PC-3 (cell line): ENCODE measurements at regions not wholly inside any gene's neighbourhood (a gene's known extent, or its start where the extent isn't known, plus 50 kb on each side); places are given as distances from the start of the nearest gene placed in this dataset.
"Not testable (repeated sequence)": the region's sequence is repeated elsewhere in the genome, so short reads cannot be mapped to it uniquely, and the experiment has no call there.

Experiments
- ATAC-seq: fragments of 200-7000 bp; cut with Tn5 transposase; 2 replicates; pipeline ENCODE4 v1.9.1; 2020; ENCODE audit warnings: mild to moderate bottlenecking, moderate library complexity
- BruUV-seq: library from RNA; stranded (reverse); fragments of 400-500 nt; replicated peaks from 2 replicates; lab custom pipeline; 2021; lab: Mats Ljungman, UMichigan
- CTCF ChIA-PET: fragments of 300-600 bp; sonication (Branson Sonifier 250); formaldehyde crosslinking; loops from one replicate; lab custom pipeline; 2022; ENCODE audit warnings: antibody characterized with exemption; lab: Charles Lee
- POLR2A ChIA-PET: fragments of 300-600 bp; sonication (Branson Sonifier 250); formaldehyde crosslinking; loops from one replicate; lab custom pipeline; 2022; ENCODE audit warnings: antibody characterized with exemption; ENCODE audit not compliant: unreplicated experiment; lab: Charles Lee
- DNase-seq: peaks from one replicate; pipeline ENCODE4 v3.0.0-alpha.2; 2015
- H2AFZ ChIP-seq: fragments of 300-600 bp; sonication (generic); 2 replicates; pipeline ENCODE4 v1.6.0; 2016; ENCODE audit warnings: antibody characterized with exemption, low read length
- H3F3A ChIP-seq: fragments of 300-600 bp; sonication (generic); one replicate; pipeline ENCODE4 v1.6.0; 2017; ENCODE audit warnings: antibody characterized with exemption, low read length, control low read depth, mild to moderate bottlenecking; ENCODE audit not compliant: unreplicated experiment
- H3K27ac ChIP-seq: fragments of 300-600 bp; sonication (generic); 2 replicates; pipeline ENCODE4 v1.5.1; 2016; ENCODE audit warnings: mild to moderate bottlenecking, low read length
- H3K27me3 ChIP-seq: fragments of 300-600 bp; sonication (generic); 2 replicates; pipeline ENCODE4 v1.6.1; 2016; ENCODE audit warnings: low read length, mixed read lengths
- H3K36me3 ChIP-seq: fragments of 300-600 bp; sonication (generic); 2 replicates; pipeline ENCODE4 v1.6.1; 2016; ENCODE audit warnings: low read depth, mixed run types, low read length, mixed read lengths
- H3K4me1 ChIP-seq: fragments of 300-600 bp; sonication (generic); 2 replicates; pipeline ENCODE4 v1.5.1; 2016; ENCODE audit warnings: low read length; ENCODE audit not compliant: insufficient read depth
- H3K4me2 ChIP-seq: fragments of 300-600 bp; sonication (generic); 2 replicates; pipeline ENCODE4 v1.6.0; 2016; ENCODE audit warnings: low read length
- H3K4me3 ChIP-seq: fragments of 300-600 bp; sonication (generic); 2 replicates; pipeline ENCODE4 v1.5.1; 2016; ENCODE audit warnings: mild to moderate bottlenecking, low read length, mixed read lengths
- H3K79me2 ChIP-seq: fragments of 300-600 bp; sonication (generic); 2 replicates; pipeline ENCODE4 v1.6.1; 2017; ENCODE audit warnings: low read length, mixed read lengths
- H3K9ac ChIP-seq: fragments of 300-600 bp; sonication (generic); 2 replicates; pipeline ENCODE4 v1.6.0; 2016; ENCODE audit warnings: mild to moderate bottlenecking, low read length
- H3K9me2 ChIP-seq: fragments of 300-600 bp; sonication (generic); replicated peaks from 2 replicates; pipeline ENCODE4 v1.6.1; 2016; ENCODE audit warnings: mixed run types, low read length, mixed read lengths
- H3K9me3 ChIP-seq: fragments of 300-600 bp; sonication (generic); 2 replicates; pipeline ENCODE4 v1.6.1; 2016; ENCODE audit warnings: low read length, mixed read lengths
- H4K20me1 ChIP-seq: fragments of 300-600 bp; sonication (generic); 2 replicates; pipeline ENCODE4 v1.6.1; 2016; ENCODE audit warnings: low read length, mixed read lengths
- CTCF ChIP-seq: fragments of 300-600 bp; sonication (generic); conservative IDR thresholded peaks from 2 replicates; pipeline ENCODE4 v1.5.1; 2017; ENCODE audit warnings: antibody characterized with exemption, low read depth, mild to moderate bottlenecking, low read length
- EZH2 ChIP-seq: fragments of 300-600 bp; sonication (generic); IDR thresholded peaks from one replicate; pipeline ENCODE4 v1.6.1; 2017; ENCODE audit warnings: antibody characterized with exemption, mild to moderate bottlenecking, low read length; ENCODE audit not compliant: unreplicated experiment
- EZH2phosphoT487 ChIP-seq: fragments of 300-600 bp; sonication (generic); IDR thresholded peaks from 2 replicates; pipeline ENCODE4 v1.6.1; 2018; ENCODE audit warnings: mild to moderate bottlenecking, antibody characterized with exemption, low read length, borderline replicate concordance
- intact Hi-C: fragments of 100-400 bp; cut with micrococcal nuclease; formaldehyde crosslinking; loops from 2 replicates; pipeline ENCODE4 v1.9.0; 2023

GRCh38 chr7:119868387-119868786 lies 404.6 kb upstream of the KCND2 start:
- no peaks in the 10 kb centered on the region for H3K4me1 ChIP-seq
- no peak overlapping the region for H2AFZ ChIP-seq
- no peaks in the 10 kb centered on the region for H3F3A ChIP-seq
- no peaks in the 10 kb centered on the region for H3K9me2 ChIP-seq
- H3K79me2 ChIP-seq = no peaks in the 10 kb centered on the region
- no peak overlapping the region for H3K4me2 ChIP-seq
- H3K9me3 ChIP-seq = no peaks in the 10 kb centered on the region
- intact Hi-C loops = no loop called here
- no peaks in the 10 kb centered on the region for H3K27me3 ChIP-seq
- ChIA-PET POLR2A (no interaction called here), CTCF (no interaction called here)
- no peaks in the 10 kb centered on the region for H3K36me3 ChIP-seq
- no peaks in the 10 kb centered on the region for H4K20me1 ChIP-seq
- BruUV-seq = no TSS peak
- no peak overlapping the region for H3K9ac ChIP-seq
- H3K4me3 ChIP-seq = no peak overlapping the region
- ATAC-seq (no peak), DNase-seq (no peak)
- no peak overlapping the region for H3K27ac ChIP-seq
- TF ChIP-seq CTCF (no peak), EZH2phosphoT487 (no peak), EZH2 (no peak)

GRCh38 chr7:119879835-119880234 lies 393.1 kb upstream of the KCND2 start:
- DNase-seq (no peak), ATAC-seq (no peak)
- Histone ChIP-seq H3K9me3 (no peaks in the 10 kb centered on the region), H3K79me2 (no peaks in the 10 kb centered on the region), H3K9ac (no peak overlapping the region), H2AFZ (no peak overlapping the region), H3K36me3 (no peaks in the 10 kb centered on the region), H3K4me3 (no peak overlapping the region), H3K4me2 (no peak overlapping the region), H3K27ac (no peak overlapping the region), H4K20me1 (no peaks in the 10 kb centered on the region), H3K4me1 (no peaks in the 10 kb centered on the region), H3F3A (no peaks in the 10 kb centered on the region), H3K9me2 (no peaks in the 10 kb centered on the region), H3K27me3 (no peaks in the 10 kb centered on the region)
- POLR2A ChIA-PET = no interaction called here
- CTCF ChIA-PET = no interaction called here
- BruUV-seq = no TSS peak
- TF ChIP-seq EZH2 (no peak), EZH2phosphoT487 (no peak), CTCF (no peak)
- intact Hi-C loops = no loop called here

GRCh38 chr7:119886007-119886406 lies 387.0 kb upstream of the KCND2 start:
- POLR2A ChIA-PET = no interaction called here
- Histone ChIP-seq H3K9me3 (no peaks in the 10 kb centered on the region), H3K4me1 (no peaks in the 10 kb centered on the region), H4K20me1 (no peaks in the 10 kb centered on the region), H3K4me2 (no peak overlapping the region), H3F3A (no peaks in the 10 kb centered on the region), H3K9ac (no peak overlapping the region), H3K36me3 (no peaks in the 10 kb centered on the region), H2AFZ (no peak overlapping the region), H3K9me2 (no peaks in the 10 kb centered on the region), H3K79me2 (no peaks in the 10 kb centered on the region), H3K27me3 (no peaks in the 10 kb centered on the region), H3K4me3 (no peak overlapping the region), H3K27ac (no peak overlapping the region)
- no peak for TF ChIP-seq EZH2
- TF ChIP-seq CTCF = no peak
- CTCF ChIA-PET = no interaction called here
- ATAC-seq = no peak
- no peak for DNase-seq
- intact Hi-C loops = no loop called here
- no TSS peak for BruUV-seq

- POLR2A ChIA-PET, H3K9me2 ChIP-seq, H3K9me3 ChIP-seq, H2AFZ ChIP-seq, H3K27me3 ChIP-seq, H3K4me1 ChIP-seq, H3K9ac ChIP-seq, H3K4me2 ChIP-seq, H4K20me1 ChIP-seq, H3K36me3 ChIP-seq, intact Hi-C loops, H3K4me3 ChIP-seq, DNase-seq, H3K79me2 ChIP-seq, ATAC-seq, BruUV-seq, CTCF ChIA-PET, H3K27ac ChIP-seq, H3F3A ChIP-seq: not testable (repeated sequence)
These were observed 386.4 kb upstream of the KCND2 start for GRCh38 chr7:119886525-119886924.
